GM23338 (cell line): ENCODE measurements at regions not wholly inside any gene's neighbourhood (a gene's known extent, or its start where the extent isn't known, plus 50 kb on each side); places are given as distances from the start of the nearest gene placed in this dataset.

Experiments used
- ATAC-seq: fragments of 200-7000 bp; cut with Tn5 transposase; 3 replicates; pipeline ENCODE4 v1.9.1; 2020
- DNase-seq: peaks from one replicate; pipeline ENCODE4 v3.0.0-alpha.2; 2015; ENCODE audit warnings: low spot score
- H2AFZ ChIP-seq: fragments of 200-600 bp; sonication (generic); 2 replicates; pipeline ENCODE4 v1.8.0; 2016; ENCODE audit warnings: antibody characterized with exemption, mild to moderate bottlenecking, moderate library complexity
- H3F3A ChIP-seq: fragments of 200-600 bp; sonication (generic); replicated peaks from 2 replicates; pipeline ENCODE4 v1.8.0; 2017; ENCODE audit warnings: antibody characterized with exemption, mixed run types, low read depth
- H3K27ac ChIP-seq: fragments of 200-600 bp; sonication (generic); 2 replicates; pipeline ENCODE4 v1.6.1; 2016; ENCODE audit warnings: low read depth
- H3K27me3 ChIP-seq: fragments of 200-600 bp; sonication (generic); 2 replicates; pipeline ENCODE4 v1.8.0; 2016; ENCODE audit warnings: mild to moderate bottlenecking, mixed run types, moderate library complexity; ENCODE audit not compliant: insufficient read depth
- H3K36me3 ChIP-seq: fragments of 200-600 bp; sonication (generic); 2 replicates; pipeline ENCODE4 v1.8.0; 2016; ENCODE audit warnings: mild to moderate bottlenecking; ENCODE audit not compliant: insufficient read depth
- H3K4me1 ChIP-seq: fragments of 200-600 bp; sonication (generic); 2 replicates; pipeline ENCODE4 v1.8.0; 2016; ENCODE audit warnings: mild to moderate bottlenecking, moderate library complexity; ENCODE audit not compliant: insufficient read depth
- H3K4me2 ChIP-seq: fragments of 200-600 bp; sonication (generic); 2 replicates; pipeline ENCODE4 v1.7.1; 2017; ENCODE audit warnings: mixed run types
- H3K4me3 ChIP-seq: fragments of 200-600 bp; sonication (generic); 2 replicates; pipeline ENCODE4 v1.6.1; 2016; ENCODE audit warnings: mixed run types
- H3K79me2 ChIP-seq: fragments of 200-600 bp; sonication (generic); replicated peaks from 2 replicates; pipeline ENCODE4 v1.8.0; 2017; ENCODE audit warnings: mild to moderate bottlenecking; ENCODE audit not compliant: insufficient read depth
- H3K9me2 ChIP-seq: fragments of 200-600 bp; sonication (generic); 2 replicates; pipeline ENCODE4 v1.8.0; 2017; ENCODE audit not compliant: insufficient read depth
- H4K20me1 ChIP-seq: fragments of 200-600 bp; sonication (generic); replicated peaks from 2 replicates; pipeline ENCODE4 v1.8.0; 2017; ENCODE audit warnings: mild to moderate bottlenecking; ENCODE audit not compliant: insufficient read depth
- H3K27ac Mint-ChIP-seq: 2 replicates; pipeline ENCODE4 v1.8.0; 2020; ENCODE audit warnings: inconsistent platforms, mild to moderate bottlenecking, moderate library complexity, mixed read lengths
- H3K27me3 Mint-ChIP-seq: 3 replicates; pipeline ENCODE4 v1.8.0; 2022; ENCODE audit warnings: low read depth, mild to moderate bottlenecking, moderate library complexity, mixed read lengths, inconsistent platforms; ENCODE audit not compliant: insufficient read depth, poor library complexity
- H3K36me3 Mint-ChIP-seq: 3 replicates; pipeline ENCODE4 v1.8.0; 2021; ENCODE audit warnings: low read depth, mild to moderate bottlenecking, inconsistent platforms, moderate library complexity, mixed read lengths
- H3K4me1 Mint-ChIP-seq: 3 replicates; pipeline ENCODE4 v1.8.0; 2020; ENCODE audit warnings: mild to moderate bottlenecking, inconsistent platforms, mixed read lengths
- H3K4me3 Mint-ChIP-seq: 3 replicates; pipeline ENCODE4 v1.8.0; 2021; ENCODE audit warnings: moderate library complexity, mild to moderate bottlenecking, inconsistent platforms, mixed read lengths
- H3K9me3 Mint-ChIP-seq: 3 replicates; pipeline ENCODE4 v1.8.0; 2020; ENCODE audit warnings: moderate library complexity, mild to moderate bottlenecking, inconsistent platforms, mixed read lengths
- CREB1 ChIP-seq: fragments of 250-450 bp; sonication (Bioruptor Pico); IDR thresholded peaks from 2 replicates; pipeline ENCODE4 v1.5.0; 2020; ENCODE audit warnings: low read depth, mild to moderate bottlenecking, moderate library complexity
- CTCF ChIP-seq, 2 experiments: fragments of 200-600 bp in 1 of 2; sonication (generic) in 1 of 2; conservative IDR thresholded peaks; 2 replicates each; pipeline versions ENCODE4 v1.5.1 to v1.6.1; 2016 to 2017; ENCODE audit warnings: antibody characterized with exemption in 2 of 2, low read depth in 2 of 2, mild to moderate bottlenecking in 2 of 2, moderate library complexity in 1 of 2
- ETS1 ChIP-seq: IDR thresholded peaks from 2 replicates; pipeline ENCODE4 v1.6.1; 2016; ENCODE audit warnings: antibody characterized with exemption
- EZH2 ChIP-seq: fragments of 200-600 bp; sonication (generic); IDR thresholded peaks from one replicate; pipeline ENCODE4 v1.8.0; 2017; ENCODE audit warnings: antibody characterized with exemption, mild to moderate bottlenecking, low read depth; ENCODE audit not compliant: unreplicated experiment
- EZH2phosphoT487 ChIP-seq: fragments of 200-600 bp; sonication (generic); IDR thresholded peaks from one replicate; pipeline ENCODE4 v1.8.1; 2018; ENCODE audit warnings: antibody characterized with exemption; ENCODE audit not compliant: unreplicated experiment
- JUNB ChIP-seq: IDR thresholded peaks from one replicate; pipeline ENCODE4 v1.6.1; 2016; ENCODE audit warnings: antibody characterized with exemption; ENCODE audit not compliant: unreplicated experiment
- NANOG ChIP-seq: IDR thresholded peaks from 2 replicates; pipeline ENCODE4 v1.6.1; 2016; ENCODE audit warnings: antibody characterized with exemption, borderline replicate concordance
- POLR2AphosphoS5 ChIP-seq: IDR thresholded peaks from 2 replicates; pipeline ENCODE4 v1.6.1; 2016; ENCODE audit warnings: antibody characterized with exemption, low read depth
- REST ChIP-seq: IDR thresholded peaks from one replicate; pipeline ENCODE4 v1.6.1; 2018; ENCODE audit warnings: antibody characterized with exemption; ENCODE audit not compliant: unreplicated experiment
- STAT1 ChIP-seq: IDR thresholded peaks from one replicate; pipeline ENCODE4 v1.6.1; 2016; ENCODE audit warnings: antibody characterized with exemption; ENCODE audit not compliant: unreplicated experiment
- ZNF114 ChIP-seq: fragments of 250-450 bp; sonication (Bioruptor Pico); IDR thresholded peaks from 2 replicates; pipeline ENCODE4 v1.5.0; 2020; ENCODE audit warnings: mild to moderate bottlenecking, moderate library complexity
- ZNF331 ChIP-seq: fragments of 250-450 bp; sonication (Bioruptor Pico); IDR thresholded peaks from 2 replicates; pipeline ENCODE4 v1.5.0; 2020; ENCODE audit warnings: low read depth, mild to moderate bottlenecking, moderate library complexity
- ZNF462 ChIP-seq: fragments of 250-450 bp; sonication (Bioruptor Pico); IDR thresholded peaks from 2 replicates; pipeline ENCODE4 v1.5.0; 2020; ENCODE audit warnings: mild to moderate bottlenecking, moderate library complexity

- H3K27ac Mint-ChIP-seq, result no peak overlapping the region
- DNase-seq (no peak), ATAC-seq (no peak)
- no peaks in the 10 kb centered on the region for H3K79me2 ChIP-seq
- H3K27me3 Mint-ChIP-seq, result no peaks in the 10 kb centered on the region
- no peaks in the 10 kb centered on the region for H3K4me1 ChIP-seq
- no peaks in the 10 kb centered on the region for H3F3A ChIP-seq
- H3K27me3 ChIP-seq, result no peaks in the 10 kb centered on the region
- H3K36me3 ChIP-seq, result peaks cover 9% of the 10 kb centered on the region; the same call in 1 of the 2 replicates
- H3K4me2 ChIP-seq, result no peak overlapping the region
- peaks cover 20% of the 10 kb centered on the region for H3K9me3 Mint-ChIP-seq
- no peak overlapping the region for H3K27ac ChIP-seq
- no peak overlapping the region for H3K4me3 ChIP-seq
- no peaks in the 10 kb centered on the region for H4K20me1 ChIP-seq
- no peak overlapping the region for H3K4me3 Mint-ChIP-seq
- no peak for TF ChIP-seq JUNB
- TF ChIP-seq ZNF331 (CRISPR knock-in tag), result no peak
- no peak for TF ChIP-seq REST
- TF ChIP-seq POLR2AphosphoS5, result no peak
- no peak for TF ChIP-seq CREB1
- no peak for TF ChIP-seq NANOG
- TF ChIP-seq ETS1, result no peak
- TF ChIP-seq ZNF462 (CRISPR knock-in tag), result no peak
- TF ChIP-seq STAT1, result no peak
- TF ChIP-seq EZH2, result no peak
- no peak for TF ChIP-seq ZNF114 (CRISPR knock-in tag)
- no peak for TF ChIP-seq CTCF (conservative IDR thresholded peaks at IDR 0.05; ENCODE audit: low read depth in 2 of 2)
- no peak for TF ChIP-seq EZH2phosphoT487
- peaks cover 18% of the 10 kb centered on the region; the same call in 2 of the 3 replicates for H3K36me3 Mint-ChIP-seq
- no peak overlapping the region for H2AFZ ChIP-seq
- H3K4me1 Mint-ChIP-seq, result no peaks in the 10 kb centered on the region
- H3K9me2 ChIP-seq, result no peaks in the 10 kb centered on the region
These were observed 1622.8 kb upstream of the B3GALT2 start for GRCh38 chr1:194809215-194809614.
